Breast epithelium (tissue), 4 donors: ENCODE measurements at regions not wholly inside any gene's neighbourhood (a gene's known extent, or its start where the extent isn't known, plus 50 kb on each side); places are given as distances from the start of the nearest gene placed in this dataset.

Experiments used
- DNase-seq, 2 donors: peaks; one replicate each; pipeline ENCODE4 v3.0.0-alpha.2; 2019; ENCODE audit warnings: low spot score in 2 of 2
- H3K27ac ChIP-seq, 2 donors: fragments of 200-600 bp; sonication (generic) in 1 of 2; one replicate each; pipeline ENCODE4 v1.5.1; 2016 to 2019; ENCODE audit warnings: mild to moderate bottlenecking in 1 of 2
- H3K27me3 ChIP-seq, 2 donors: fragments of 200-600 bp; sonication (generic) in 1 of 2; one replicate each; pipeline versions ENCODE4 v1.5.1 to v1.6.0; 2017 to 2019; ENCODE audit warnings: control low read depth in 1 of 2, mild to moderate bottlenecking in 1 of 2
- H3K36me3 ChIP-seq: fragments of 200-600 bp; one replicate; pipeline ENCODE4 v1.5.1; 2019
- H3K4me1 ChIP-seq, 2 donors: fragments of 200-600 bp; sonication (generic); one replicate each; pipeline ENCODE4 v1.5.1; 2016 to 2019; ENCODE audit warnings: control low read depth in 1 of 2
- H3K4me3 ChIP-seq, 3 donors: fragments of 200-600 bp; sonication (generic); 1 replicate in 2 of 3; 2 replicates in 1 of 3; pipeline ENCODE4 v1.5.1; 2016 to 2019; ENCODE audit warnings: mild to moderate bottlenecking in 3 of 3, moderate library complexity in 2 of 3
- H3K9me3 ChIP-seq, 2 donors: fragments of 200-600 bp; sonication (generic) in 1 of 2; one replicate each; pipeline ENCODE4 v1.5.1; 2016 to 2019; ENCODE audit warnings: control low read depth in 1 of 2
- CTCF ChIP-seq, 3 donors: fragments of 450-650 bp; IDR thresholded peaks; one replicate each; pipeline ENCODE4 v1.5.1; 2016 to 2017; ENCODE audit warnings: antibody characterized with exemption in 3 of 3, mild to moderate bottlenecking in 3 of 3, moderate library complexity in 3 of 3
- POLR2A ChIP-seq: fragments of 450-650 bp; IDR thresholded peaks from one replicate; pipeline ENCODE4 v1.6.1; 2016; ENCODE audit warnings: antibody characterized with exemption, mild to moderate bottlenecking, moderate library complexity
- POLR2AphosphoS5 ChIP-seq, 3 donors: sonication (generic); formaldehyde crosslinking; IDR thresholded peaks; one replicate each; pipeline ENCODE4 v1.6.1; 2017; ENCODE audit warnings: antibody characterized with exemption in 3 of 3
- intact Hi-C: fragments of 100-400 bp; cut with DNase I; formaldehyde crosslinking; loops from one replicate; pipeline ENCODE4 v1.15.1; 2023; ENCODE audit warnings: low total_unique reads

- no peak for DNase-seq
- no peaks in the 10 kb centered on the region for H3K36me3 ChIP-seq
- no peak overlapping the region for H3K27ac ChIP-seq
- no peaks in the 10 kb centered on the region for H3K27me3 ChIP-seq
- H3K4me1 ChIP-seq: no peaks in the 10 kb centered on the region
- no peaks in the 10 kb centered on the region for H3K9me3 ChIP-seq
- intact Hi-C loops: no loop called here
- TF ChIP-seq POLR2A (no peak), POLR2AphosphoS5 (IDR thresholded peaks at IDR 0.05) (no peak), CTCF (IDR thresholded peaks at IDR 0.05) (no peak)
- H3K4me3 ChIP-seq: no peak overlapping the region
These were observed 515.9 kb upstream of the SULF2 start for GRCh38 chr20:48301189-48301588.

- Histone ChIP-seq H3K4me1 (no peaks in the 10 kb centered on the region), H3K27ac (no peak overlapping the region)
- no peak for DNase-seq
These were observed 515.2 kb upstream of the SULF2 start for GRCh38 chr20:48300529-48300928.

GRCh38 chr20:48298851-48299484 is 513.7 kb upstream of the SULF2 start:
- Histone ChIP-seq H3K4me3 (no peak overlapping the region), H3K4me1 (no peaks in the 10 kb centered on the region), H3K36me3 (no peaks in the 10 kb centered on the region), H3K27me3 (no peaks in the 10 kb centered on the region), H3K9me3 (no peaks in the 10 kb centered on the region), H3K27ac (peak overlapping the region in 1 of 2 donors; percentile 57)
- DNase-seq: peak in 1 of 2 donors; percentile 28
- TF ChIP-seq CTCF (IDR thresholded peaks at IDR 0.05): no peak
- TF ChIP-seq POLR2A: no peak
- no peak for TF ChIP-seq POLR2AphosphoS5 (IDR thresholded peaks at IDR 0.05)
- intact Hi-C loops: no loop called here

More at GRCh38 chr20:48300529-48300928, 515.2 kb upstream of the SULF2 start:
- H3K27me3 ChIP-seq: no peaks in the 10 kb centered on the region
- intact Hi-C loops: no loop called here
- H3K36me3 ChIP-seq: no peaks in the 10 kb centered on the region
- no peak overlapping the region for H3K4me3 ChIP-seq
- H3K9me3 ChIP-seq: no peaks in the 10 kb centered on the region
- TF ChIP-seq CTCF (IDR thresholded peaks at IDR 0.05): no peak
- TF ChIP-seq POLR2AphosphoS5 (IDR thresholded peaks at IDR 0.05): no peak

DNA sequence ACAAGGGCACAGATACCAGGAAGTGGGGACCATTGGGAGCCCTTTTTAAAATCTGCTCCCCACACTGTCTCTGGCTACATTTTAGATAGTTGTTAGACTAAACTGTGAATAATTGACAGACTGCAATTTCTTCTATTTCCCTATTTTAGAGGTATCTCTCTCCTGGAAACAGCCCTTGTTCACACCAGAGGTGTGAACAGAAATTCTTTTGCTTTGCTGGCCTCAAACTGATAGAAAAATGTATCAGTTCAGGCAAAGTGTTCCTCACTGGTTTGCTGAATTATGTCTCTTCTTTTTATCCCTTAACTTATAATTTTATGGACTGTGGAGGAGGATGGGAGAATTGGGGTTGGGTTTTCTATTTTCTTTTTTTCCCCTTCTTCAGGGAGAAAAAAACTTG is 513.2 kb upstream of the SULF2 start:
- no peak for DNase-seq
- Histone ChIP-seq H3K27ac (peak overlapping the region in 1 of 2 donors; percentile 57), H3K9me3 (no peaks in the 10 kb centered on the region), H3K36me3 (no peaks in the 10 kb centered on the region), H3K4me1 (no peaks in the 10 kb centered on the region), H3K4me3 (no peak overlapping the region), H3K27me3 (no peaks in the 10 kb centered on the region)
- TF ChIP-seq POLR2AphosphoS5 (IDR thresholded peaks at IDR 0.05) (no peak), POLR2A (no peak), CTCF (IDR thresholded peaks at IDR 0.05) (no peak)
- intact Hi-C loops: no loop called here

- Histone ChIP-seq H3K27ac (peak overlapping the region; percentile 23 to 46), H3K27me3 (no peaks in the 10 kb centered on the region), H3K4me3 (no peak overlapping the region), H3K9me3 (no peaks in the 10 kb centered on the region), H3K4me1 (no peaks in the 10 kb centered on the region), H3K36me3 (no peaks in the 10 kb centered on the region)
- TF ChIP-seq POLR2AphosphoS5 (IDR thresholded peaks at IDR 0.05) (no peak), POLR2A (no peak), CTCF (IDR thresholded peaks at IDR 0.05) (no peak)
- intact Hi-C loops: no loop called here
- DNase-seq: no peak
These were observed 510.7 kb upstream of the SULF2 start for GRCh38 chr20:48295966-48296421.
